BLaER1 (cell line): ENCODE measurements at regions not wholly inside any gene's neighbourhood (a gene's known extent, or its start where the extent isn't known, plus 50 kb on each side); places are given as distances from the start of the nearest gene placed in this dataset.

Source experiments
- H3K27ac ChIP-seq: shearing (Covaris generic); formaldehyde crosslinking; 2 replicates; pipeline ENCODE4 v1.8.1; 2022
- H3K27me3 ChIP-seq: shearing (Covaris generic); formaldehyde crosslinking; 2 replicates; pipeline ENCODE4 v1.8.1; 2022
- H3K36me3 ChIP-seq: shearing (Covaris generic); formaldehyde crosslinking; 2 replicates; pipeline ENCODE4 v1.8.1; 2022
- H3K4me1 ChIP-seq: shearing (Covaris generic); formaldehyde crosslinking; 2 replicates; pipeline ENCODE4 v1.8.1; 2022
- H3K4me2 ChIP-seq: shearing (Covaris generic); formaldehyde crosslinking; 2 replicates; pipeline ENCODE4 v1.8.1; 2022
- H3K4me3 ChIP-seq: shearing (Covaris generic); formaldehyde crosslinking; 2 replicates; pipeline ENCODE4 v1.8.1; 2022
- H3K9ac ChIP-seq: shearing (Covaris generic); formaldehyde crosslinking; 2 replicates; pipeline ENCODE4 v1.8.1; 2022
- H3K9me3 ChIP-seq: shearing (Covaris generic); formaldehyde crosslinking; 2 replicates; pipeline ENCODE4 v1.8.1; 2022
- H4K20me1 ChIP-seq: shearing (Covaris generic); formaldehyde crosslinking; 2 replicates; pipeline ENCODE4 v1.8.1; 2022
- Cebpa-rat ChIP-seq: shearing (Covaris generic); IDR thresholded peaks from 2 replicates; pipeline ENCODE4 v1.8.1; 2022

GRCh38 chr4:11602606-11603340 is 174.1 kb upstream of the HS3ST1 start:
- H3K27me3 ChIP-seq, result no peaks in the 10 kb centered on the region
- no peak overlapping the region for H3K4me2 ChIP-seq
- H4K20me1 ChIP-seq, result no peaks in the 10 kb centered on the region
- no peak overlapping the region for H3K9ac ChIP-seq
- no peak for TF ChIP-seq Cebpa-rat
- no peaks in the 10 kb centered on the region for H3K36me3 ChIP-seq
- H3K4me1 ChIP-seq, result peaks cover 3% of the 10 kb centered on the region; the same call in 1 of the 2 replicates
- no peaks in the 10 kb centered on the region for H3K9me3 ChIP-seq
- no peak overlapping the region for H3K27ac ChIP-seq
- H3K4me3 ChIP-seq, result no peak overlapping the region

- Histone ChIP-seq H3K9ac (no peak overlapping the region), H3K9me3 (no peaks in the 10 kb centered on the region), H3K4me1 (peaks cover 7% of the 10 kb centered on the region; the same call in 1 of the 2 replicates), H3K4me2 (no peak overlapping the region), H3K36me3 (no peaks in the 10 kb centered on the region), H3K27ac (no peak overlapping the region), H3K27me3 (no peaks in the 10 kb centered on the region), H3K4me3 (no peak overlapping the region), H4K20me1 (no peaks in the 10 kb centered on the region)
- no peak for TF ChIP-seq Cebpa-rat
Measured at GRCh38 chr4:11599064-11599463, 170.4 kb upstream of the HS3ST1 start.

DNA sequence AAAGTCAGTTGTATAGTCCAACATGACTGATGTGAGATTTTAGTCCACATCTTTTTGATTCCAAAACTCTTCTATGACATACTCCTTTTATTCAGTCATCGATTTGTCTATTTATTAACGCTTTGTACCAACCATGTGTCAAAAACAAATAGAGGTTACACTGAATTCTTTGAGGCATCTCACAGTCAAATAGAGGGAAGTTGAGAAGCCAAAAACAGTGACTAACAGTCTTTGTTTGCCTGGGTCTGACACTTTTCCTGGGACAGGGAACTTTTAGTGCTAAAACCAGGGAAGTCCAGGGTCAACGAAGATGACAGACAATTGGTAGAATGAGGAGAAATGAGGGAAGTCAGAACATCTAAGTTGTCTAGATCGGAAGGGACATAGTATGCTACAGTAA is 169.9 kb upstream of the HS3ST1 start:
- no peaks in the 10 kb centered on the region for H3K27me3 ChIP-seq
- H3K4me3 ChIP-seq, result no peak overlapping the region
- H3K36me3 ChIP-seq, result no peaks in the 10 kb centered on the region
- H3K27ac ChIP-seq, result no peak overlapping the region
- H3K9me3 ChIP-seq, result no peaks in the 10 kb centered on the region
- no peak overlapping the region for H3K4me2 ChIP-seq
- H3K9ac ChIP-seq, result no peak overlapping the region
- TF ChIP-seq Cebpa-rat, result no peak
- no peaks in the 10 kb centered on the region for H4K20me1 ChIP-seq
- peaks cover 7% of the 10 kb centered on the region; the same call in 1 of the 2 replicates for H3K4me1 ChIP-seq

DNA sequence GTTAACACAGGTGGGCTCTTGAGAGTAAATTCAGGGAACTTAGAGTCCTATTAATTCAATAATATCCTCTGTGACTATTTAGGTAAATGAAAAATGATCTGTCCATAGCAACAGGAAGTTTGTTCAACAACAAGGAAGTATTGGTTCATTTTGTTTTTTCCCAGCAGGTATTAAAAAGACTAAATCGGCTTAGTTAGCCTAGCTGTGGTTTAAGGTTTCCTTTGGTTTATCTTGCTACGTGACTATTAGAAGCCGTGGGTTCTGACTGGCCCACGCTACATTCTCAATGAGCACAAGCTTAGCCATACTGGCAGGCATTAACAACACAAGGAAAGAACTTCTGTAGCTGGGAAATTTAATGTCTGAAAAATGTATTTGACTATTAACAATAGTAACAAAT is 168.8 kb upstream of the HS3ST1 start:
- TF ChIP-seq Cebpa-rat, result no peak
- no peak overlapping the region for H3K4me2 ChIP-seq
- H3K4me3 ChIP-seq, result no peak overlapping the region
- no peaks in the 10 kb centered on the region for H3K36me3 ChIP-seq
- H3K27me3 ChIP-seq, result no peaks in the 10 kb centered on the region
- H4K20me1 ChIP-seq, result no peaks in the 10 kb centered on the region
- no peaks in the 10 kb centered on the region for H3K9me3 ChIP-seq
- H3K4me1 ChIP-seq, result peaks cover 7% of the 10 kb centered on the region; the same call in 1 of the 2 replicates
- H3K27ac ChIP-seq, result no peak overlapping the region
- no peak overlapping the region for H3K9ac ChIP-seq

DNA sequence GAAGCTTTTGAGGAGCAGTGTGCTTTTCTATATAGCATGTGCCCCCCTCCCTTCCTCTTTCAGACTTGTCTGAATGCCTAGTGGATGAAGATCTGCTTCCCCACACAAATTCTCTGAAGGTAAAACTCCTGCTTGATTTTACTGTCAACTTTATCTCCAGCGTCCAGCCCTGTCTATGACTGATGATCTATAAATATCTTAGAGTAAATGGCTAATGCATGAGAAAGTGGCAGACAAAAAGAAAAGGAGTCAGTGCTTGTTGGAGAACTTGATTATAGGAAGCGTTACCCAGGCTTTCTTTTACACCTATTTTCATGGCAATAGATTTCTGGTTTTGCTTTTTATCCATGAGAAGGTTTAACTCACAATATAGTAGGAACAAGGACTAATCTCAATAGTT is 168.3 kb upstream of the HS3ST1 start:
- Histone ChIP-seq H3K4me3 (no peak overlapping the region), H3K36me3 (no peaks in the 10 kb centered on the region), H3K27ac (no peak overlapping the region), H3K9me3 (no peaks in the 10 kb centered on the region), H3K27me3 (no peaks in the 10 kb centered on the region), H3K4me1 (peaks cover 7% of the 10 kb centered on the region; the same call in 1 of the 2 replicates), H3K4me2 (no peak overlapping the region), H4K20me1 (no peaks in the 10 kb centered on the region), H3K9ac (no peak overlapping the region)
- TF ChIP-seq Cebpa-rat, result no peak

DNA sequence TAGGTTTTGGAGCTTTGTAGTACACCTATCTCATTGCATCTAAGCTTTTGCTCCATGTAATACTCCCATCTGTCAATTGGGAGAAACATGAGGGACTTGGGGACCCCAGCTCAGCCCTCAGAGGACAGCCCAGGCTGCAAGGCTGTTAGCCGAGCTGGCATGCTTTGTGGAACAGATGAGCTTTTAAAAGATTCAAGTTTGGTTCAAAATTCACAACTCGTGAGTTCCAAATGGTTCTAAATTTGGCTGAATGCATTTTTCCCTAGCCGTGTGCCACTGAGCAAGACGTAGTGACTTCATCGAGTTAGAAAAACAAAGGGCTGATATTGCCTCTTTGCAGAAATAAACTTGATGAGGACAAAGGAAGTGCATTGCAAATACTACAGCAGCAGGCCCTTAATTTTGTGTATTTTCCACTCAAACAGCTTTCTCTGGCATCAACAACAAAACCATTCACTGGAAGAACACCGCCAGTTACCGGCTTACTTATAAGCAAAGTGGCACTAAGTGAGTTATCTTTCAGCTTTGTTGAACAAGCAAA is 165.0 kb upstream of the HS3ST1 start:
- no peaks in the 10 kb centered on the region for H3K9me3 ChIP-seq
- H3K4me1 ChIP-seq, result peaks cover 7% of the 10 kb centered on the region; the same call in 1 of the 2 replicates
- no peak for TF ChIP-seq Cebpa-rat
- no peak overlapping the region for H3K4me3 ChIP-seq
- no peaks in the 10 kb centered on the region for H3K36me3 ChIP-seq
- no peak overlapping the region for H3K27ac ChIP-seq
- H3K4me2 ChIP-seq, result no peak overlapping the region
- H3K9ac ChIP-seq, result no peak overlapping the region
- no peaks in the 10 kb centered on the region for H4K20me1 ChIP-seq
- no peaks in the 10 kb centered on the region for H3K27me3 ChIP-seq

DNA sequence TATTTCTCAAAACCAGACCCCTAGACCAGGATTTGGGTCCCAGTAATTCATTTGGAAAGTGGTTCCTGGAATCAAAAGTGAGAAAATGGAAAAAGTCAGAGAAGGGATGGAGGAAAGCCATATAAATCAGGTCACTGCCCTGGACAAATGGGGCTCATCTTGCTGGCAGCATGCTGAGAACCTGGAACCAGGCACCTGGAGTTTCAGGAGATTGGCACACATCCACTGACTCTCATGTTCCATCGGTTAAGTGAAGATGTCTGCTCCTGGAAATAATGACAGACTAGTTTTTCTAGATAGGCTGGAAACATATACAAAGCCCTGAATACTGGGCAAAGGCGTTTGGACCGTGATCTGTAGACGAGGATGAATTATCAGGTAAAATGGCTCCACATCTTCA is 163.6 kb upstream of the HS3ST1 start:
- Histone ChIP-seq H3K27ac (no peak overlapping the region), H3K9ac (no peak overlapping the region), H4K20me1 (no peaks in the 10 kb centered on the region), H3K9me3 (no peaks in the 10 kb centered on the region), H3K27me3 (no peaks in the 10 kb centered on the region), H3K4me3 (no peak overlapping the region), H3K4me1 (peaks cover 2% of the 10 kb centered on the region; the same call in 1 of the 2 replicates), H3K36me3 (no peaks in the 10 kb centered on the region), H3K4me2 (no peak overlapping the region)
- TF ChIP-seq Cebpa-rat, result no peak

DNA sequence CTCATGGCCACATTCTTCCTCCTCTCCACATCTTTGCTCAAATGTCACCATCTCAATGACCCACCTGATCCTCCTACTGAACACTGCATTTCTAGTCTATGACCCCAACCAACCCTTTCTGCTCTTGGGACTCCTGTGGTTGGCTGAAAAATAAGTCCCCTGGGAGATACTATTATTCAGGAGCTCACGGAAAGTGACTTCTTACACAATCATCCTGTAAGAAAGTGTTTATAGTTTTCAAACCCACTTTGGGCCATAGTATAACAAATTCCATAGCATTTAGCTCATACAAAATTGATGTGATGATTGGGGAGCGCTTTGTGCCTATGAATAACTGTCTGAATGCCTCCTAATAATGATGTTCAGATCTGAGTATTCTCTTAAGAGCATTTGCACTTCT is 161.4 kb upstream of the HS3ST1 start:
- Histone ChIP-seq H3K9me3 (no peaks in the 10 kb centered on the region), H3K9ac (no peak overlapping the region), H3K4me3 (no peak overlapping the region), H3K36me3 (no peaks in the 10 kb centered on the region), H3K27ac (no peak overlapping the region), H3K4me1 (peaks cover 6% of the 10 kb centered on the region; the same call in 1 of the 2 replicates), H4K20me1 (no peaks in the 10 kb centered on the region), H3K27me3 (no peaks in the 10 kb centered on the region), H3K4me2 (no peak overlapping the region)
- TF ChIP-seq Cebpa-rat, result no peak

DNA sequence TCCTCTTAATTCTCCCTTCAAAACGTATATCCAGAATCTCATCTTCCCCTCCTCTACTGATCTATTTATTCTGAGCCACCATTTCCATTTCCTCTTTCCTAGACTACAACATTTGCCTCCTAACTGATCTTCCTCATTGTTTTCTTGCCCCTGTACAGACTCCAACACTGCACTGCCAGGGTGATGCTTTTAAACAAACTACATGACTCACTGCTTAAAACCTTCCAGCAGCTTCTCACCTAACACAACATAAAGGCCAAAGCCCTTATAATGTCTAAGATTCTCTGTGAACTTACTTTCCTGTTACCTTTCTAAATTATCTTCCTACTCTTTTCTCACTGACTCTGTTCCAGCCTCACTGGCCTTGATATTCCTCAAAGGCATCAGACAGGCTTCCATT is 161.0 kb upstream of the HS3ST1 start:
- H3K36me3 ChIP-seq, result no peaks in the 10 kb centered on the region

GRCh38 chr4:11587797-11588196 is 159.1 kb upstream of the HS3ST1 start:
- Histone ChIP-seq H3K27me3 (no peaks in the 10 kb centered on the region), H3K36me3 (no peaks in the 10 kb centered on the region), H3K4me1 (peaks cover 6% of the 10 kb centered on the region; the same call in 1 of the 2 replicates), H3K4me3 (no peak overlapping the region), H3K9ac (no peak overlapping the region), H3K9me3 (no peaks in the 10 kb centered on the region), H4K20me1 (no peaks in the 10 kb centered on the region), H3K4me2 (no peak overlapping the region), H3K27ac (no peak overlapping the region)
- no peak for TF ChIP-seq Cebpa-rat

More for the DNA sequence above, 161.0 kb upstream of the HS3ST1 start:
- H3K27ac ChIP-seq, result no peak overlapping the region
- no peaks in the 10 kb centered on the region for H4K20me1 ChIP-seq
- peaks cover 6% of the 10 kb centered on the region; the same call in 1 of the 2 replicates for H3K4me1 ChIP-seq
- H3K9ac ChIP-seq, result no peak overlapping the region
- TF ChIP-seq Cebpa-rat, result no peak
- H3K4me2 ChIP-seq, result no peak overlapping the region
- no peaks in the 10 kb centered on the region for H3K27me3 ChIP-seq
- H3K9me3 ChIP-seq, result no peaks in the 10 kb centered on the region
- no peak overlapping the region for H3K4me3 ChIP-seq
